GM18519 (cell line): ENCODE measurements at regions not wholly inside any gene's neighbourhood (a gene's known extent, or its start where the extent isn't known, plus 50 kb on each side); places are given as distances from the start of the nearest gene placed in this dataset.

ENCODE experiments used
- ATAC-seq: cut with Tn5 transposase; IDR thresholded peaks from one replicate; pipeline ENCODE4 v1.9.1; 2021; ENCODE audit warnings: mild to moderate bottlenecking, moderate library complexity; ENCODE audit not compliant: unreplicated experiment, low FRiP score

DNA sequence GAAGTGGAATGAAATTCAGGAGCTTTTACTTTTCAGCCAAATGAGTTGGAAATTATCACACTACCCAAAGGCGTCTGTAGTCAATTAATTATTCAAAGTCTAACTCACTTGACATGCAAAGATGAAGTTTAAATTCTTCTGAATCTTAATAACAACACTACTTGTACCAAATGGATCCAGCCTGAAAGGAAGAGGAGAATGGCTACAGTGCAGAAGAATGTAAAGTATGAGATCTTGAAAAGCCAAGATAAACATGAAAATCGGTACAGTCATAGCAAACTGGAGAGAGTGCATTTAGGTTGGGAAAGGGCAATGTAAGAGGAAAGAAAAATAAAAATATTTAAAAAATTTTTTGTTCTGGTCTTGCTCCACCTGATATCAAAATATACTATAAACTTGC is 195.5 kb downstream of the SIM1 start:
- no peak for ATAC-seq

- no peak for ATAC-seq
Observed at GRCh38 chr6:100268326-100268725, 196.4 kb downstream of the SIM1 start.

- no peak for ATAC-seq
Observed at GRCh38 chr6:100267721-100268123, 197.0 kb downstream of the SIM1 start.

DNA sequence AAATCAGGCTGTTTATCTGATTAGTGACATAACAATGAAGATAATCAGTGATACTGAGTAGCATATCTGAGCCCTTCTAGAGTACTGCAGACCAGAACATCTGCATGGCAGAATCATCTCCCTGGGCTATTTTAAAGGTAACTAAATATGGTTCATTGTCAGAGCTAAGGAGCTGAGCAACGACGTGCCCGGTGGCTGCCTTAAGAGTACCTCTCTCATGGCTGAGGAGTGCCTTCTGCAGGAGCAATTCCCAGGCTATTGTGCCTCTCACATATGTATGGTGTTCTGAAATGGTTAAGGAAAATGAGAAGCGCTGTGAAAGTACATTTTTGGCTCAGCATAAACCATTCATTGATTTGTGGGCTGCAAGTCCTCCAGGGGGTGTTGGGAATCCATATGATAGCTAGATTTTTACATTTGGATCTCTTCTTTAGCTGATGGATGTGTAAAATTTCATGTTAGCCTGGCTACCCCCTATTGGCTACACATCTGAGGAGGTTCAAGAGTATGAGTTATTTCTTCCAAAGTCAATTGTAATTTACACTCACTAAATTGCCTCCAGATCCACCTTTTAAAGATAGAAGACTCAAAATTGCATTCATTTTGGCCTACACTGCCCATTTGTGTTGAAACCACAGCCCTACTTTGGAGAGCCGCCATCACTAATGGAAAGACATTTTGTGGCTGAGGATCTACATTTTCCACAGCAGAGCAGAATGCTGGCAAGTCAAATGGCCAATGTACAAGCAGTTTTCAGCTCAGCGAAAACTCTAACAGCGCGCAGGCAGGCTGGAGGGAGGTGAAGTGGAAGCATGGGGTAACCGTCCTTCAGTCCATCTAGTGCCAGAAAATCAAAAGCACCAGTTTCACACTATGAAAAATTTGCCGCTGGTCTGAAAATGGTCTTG is 198.0 kb downstream of the SIM1 start:
- no peak for ATAC-seq

DNA sequence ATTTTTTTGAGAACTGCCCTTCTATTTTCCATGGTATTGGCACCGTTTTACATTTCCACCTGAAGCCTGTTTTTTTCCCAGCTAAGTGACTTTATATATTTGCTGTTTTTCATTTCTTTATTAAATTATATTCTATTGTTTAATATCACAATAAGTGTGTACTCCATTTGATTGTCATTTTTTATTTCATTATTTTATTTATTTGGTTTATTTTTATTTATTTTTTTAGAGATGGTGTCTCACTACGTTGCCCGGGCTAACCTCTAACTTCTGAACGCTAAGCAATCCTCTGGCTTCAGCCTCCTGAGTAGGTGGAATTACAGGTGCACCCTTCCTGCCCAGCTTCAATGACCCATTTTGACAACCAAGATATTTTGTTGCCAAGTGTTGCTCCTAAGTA is 202.6 kb downstream of the SIM1 start:
- ATAC-seq, result no peak

- no peak for ATAC-seq
Observed at GRCh38 chr6:100261486-100261885, 203.2 kb downstream of the SIM1 start.

DNA sequence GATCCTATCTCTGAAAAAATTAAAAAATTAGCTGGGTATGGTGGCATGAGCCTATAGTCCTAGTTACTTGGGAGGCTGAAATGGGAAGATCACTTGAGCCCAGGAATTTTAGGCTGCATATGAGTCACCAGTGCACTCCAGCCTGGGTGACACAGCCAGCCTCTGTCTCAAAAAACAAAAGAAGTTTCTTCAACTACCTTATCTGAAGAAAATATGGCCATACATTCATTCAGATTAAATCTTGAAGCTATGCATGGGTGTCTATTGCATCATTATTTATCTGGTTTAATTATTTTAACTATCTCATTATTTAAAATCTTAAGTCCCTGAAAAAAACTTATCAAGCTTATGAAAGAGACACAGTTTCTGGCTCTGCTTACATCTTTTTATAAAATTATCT is 204.1 kb downstream of the SIM1 start:
- no peak for ATAC-seq

DNA sequence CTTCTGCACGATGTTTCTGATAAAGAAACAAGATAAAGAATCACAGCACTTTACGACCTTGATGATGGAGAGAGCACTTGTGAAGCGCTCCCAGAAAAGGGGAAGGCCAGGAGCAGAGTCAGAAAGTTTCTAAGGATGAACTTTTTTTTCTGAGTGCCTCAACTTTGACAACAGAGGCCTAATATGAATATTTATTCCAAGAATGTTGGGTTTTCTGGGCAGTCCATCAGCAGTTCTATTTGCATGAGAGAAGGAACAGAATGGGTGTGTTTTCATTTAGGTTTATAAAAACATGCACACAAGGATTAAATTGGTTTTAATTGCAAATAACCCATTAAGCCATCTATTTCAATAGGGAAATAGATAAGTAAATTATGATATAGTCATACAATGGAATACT is 204.9 kb downstream of the SIM1 start:
- no peak for ATAC-seq

- no peak for ATAC-seq
Observed at GRCh38 chr6:100258752-100259151, 206.0 kb downstream of the SIM1 start.

DNA sequence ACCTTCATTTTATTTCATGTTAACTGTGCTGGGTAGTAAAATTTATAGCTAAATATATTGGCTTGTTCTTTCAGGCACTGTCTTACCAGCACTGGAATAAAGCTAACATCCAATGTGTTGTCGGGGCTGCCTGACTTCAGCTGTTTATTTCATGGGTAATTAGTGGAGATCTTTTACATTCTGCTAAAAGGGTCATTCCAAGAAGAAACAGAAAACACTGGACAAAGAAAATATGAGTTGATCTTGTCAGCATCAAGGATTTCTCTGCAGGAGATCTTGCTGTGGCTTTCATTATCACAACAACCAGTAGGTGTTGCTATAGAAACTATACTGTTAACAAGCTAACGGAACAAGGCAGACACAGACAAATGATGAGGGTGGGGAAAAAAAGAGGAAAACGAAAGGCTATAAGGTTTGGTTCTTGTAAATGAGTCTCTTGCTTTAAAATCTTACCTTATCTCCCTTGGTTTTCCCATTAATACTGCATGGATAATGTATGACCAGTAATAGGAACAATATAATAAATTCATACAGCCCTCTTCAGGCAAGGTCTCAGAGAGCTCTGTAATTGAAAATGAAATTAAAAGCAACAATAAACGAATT is 206.8 kb downstream of the SIM1 start:
- peak; percentile 92 for ATAC-seq

- no peak for ATAC-seq
Observed at GRCh38 chr6:100255701-100256100, 209.0 kb downstream of the SIM1 start.

DNA sequence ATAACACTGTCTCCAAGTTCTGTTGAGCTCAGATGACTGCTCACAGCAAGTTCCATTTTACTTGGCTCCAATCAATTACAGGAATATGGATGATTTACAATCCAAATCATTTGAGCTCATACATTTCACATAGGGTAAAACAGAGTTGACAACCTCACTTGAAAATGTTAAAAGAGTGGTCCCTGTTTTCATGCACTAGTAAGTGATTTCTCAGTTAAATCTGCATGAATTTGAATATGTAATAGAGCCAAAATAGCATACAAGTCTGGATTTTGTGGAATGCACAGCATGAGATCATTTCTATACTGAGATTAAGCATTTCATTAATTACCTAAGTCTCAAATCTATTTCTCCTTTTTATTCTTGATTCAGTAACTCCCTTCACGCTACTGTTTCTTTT is 217.6 kb downstream of the SIM1 start:
- no peak for ATAC-seq

- ATAC-seq, result no peak
Observed at GRCh38 chr6:100246206-100246605, 218.5 kb downstream of the SIM1 start.

- no peak for ATAC-seq
Observed at GRCh38 chr6:100240798-100241197, 223.9 kb downstream of the SIM1 start.

GRCh38 chr6:100237821-100238220 is 226.9 kb downstream of the SIM1 start:
- no peak for ATAC-seq

- no peak for ATAC-seq
Observed at GRCh38 chr6:100236389-100236788, 228.3 kb downstream of the SIM1 start.

DNA sequence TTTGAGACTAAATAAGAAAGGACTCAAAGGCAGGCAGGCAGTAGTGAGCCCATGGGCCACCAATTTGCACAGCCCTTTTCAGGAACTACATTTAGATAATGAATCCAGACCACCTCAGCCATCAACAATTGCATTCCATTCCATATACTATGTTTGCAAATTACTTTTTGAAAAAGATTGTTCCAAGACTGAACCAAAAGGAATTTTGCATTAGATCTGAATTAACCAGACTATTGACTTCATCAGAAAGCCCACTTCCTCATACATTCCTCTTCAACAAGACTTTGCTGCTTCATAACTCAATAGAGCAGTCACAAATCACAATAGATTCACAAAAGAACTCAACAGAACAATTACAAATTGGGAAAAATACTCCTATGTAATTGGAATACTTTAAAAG is 229.1 kb downstream of the SIM1 start:
- no peak for ATAC-seq

DNA sequence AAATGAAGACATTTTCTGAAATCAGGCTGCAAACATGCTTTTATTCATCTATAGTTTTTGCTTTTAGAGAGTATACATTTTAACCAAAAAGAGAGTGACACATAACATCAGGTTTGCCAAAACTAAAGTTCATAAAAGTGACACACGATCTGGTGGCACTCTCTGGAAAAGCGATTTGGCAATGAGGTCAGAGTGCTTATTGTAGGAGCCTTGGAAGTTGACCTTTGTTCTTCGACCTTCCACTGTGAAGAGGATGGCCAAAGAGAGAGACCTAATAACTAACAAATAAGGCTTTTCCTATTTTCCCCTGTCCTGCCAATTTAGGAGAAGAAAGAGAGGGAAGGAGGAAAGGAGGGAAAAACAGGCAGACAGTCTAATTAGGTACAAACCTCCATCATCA is 230.1 kb downstream of the SIM1 start:
- no peak for ATAC-seq

DNA sequence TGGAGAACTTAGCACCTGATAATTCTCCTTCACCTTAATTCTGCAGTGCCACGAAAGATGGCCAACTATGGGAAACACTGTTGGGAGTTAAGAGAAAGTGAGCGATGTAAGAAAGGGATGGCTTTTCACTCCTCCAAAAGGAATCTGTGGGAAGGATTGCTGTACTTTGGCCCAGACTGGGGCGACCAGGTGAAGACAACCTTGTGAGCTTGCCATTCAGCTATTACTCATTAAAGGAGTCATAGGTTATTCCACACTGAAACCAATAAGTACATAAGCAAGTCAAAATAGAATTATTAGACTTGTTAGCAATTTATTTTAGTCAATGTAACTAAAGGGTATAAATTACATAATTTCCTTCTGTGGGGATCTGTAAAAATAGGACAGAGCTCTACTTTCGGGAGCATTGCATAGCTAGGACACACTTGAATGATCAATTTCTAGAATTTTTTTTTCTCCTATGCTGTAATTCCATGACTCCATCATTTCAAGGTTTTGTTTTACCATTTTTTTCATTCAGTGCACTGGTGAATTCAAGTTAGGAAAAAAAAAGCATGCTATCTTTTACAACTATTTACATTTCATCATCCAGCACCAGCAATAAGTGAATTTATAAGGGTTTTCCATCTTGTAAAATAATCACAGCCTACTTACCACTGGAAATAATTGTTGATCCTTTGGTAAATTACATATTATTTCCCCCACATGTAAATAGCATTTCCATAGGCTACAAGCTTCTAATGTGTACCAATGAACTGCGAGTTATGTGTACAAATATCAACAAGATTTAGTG is 231.7 kb downstream of the SIM1 start:
- ATAC-seq, result no peak

DNA sequence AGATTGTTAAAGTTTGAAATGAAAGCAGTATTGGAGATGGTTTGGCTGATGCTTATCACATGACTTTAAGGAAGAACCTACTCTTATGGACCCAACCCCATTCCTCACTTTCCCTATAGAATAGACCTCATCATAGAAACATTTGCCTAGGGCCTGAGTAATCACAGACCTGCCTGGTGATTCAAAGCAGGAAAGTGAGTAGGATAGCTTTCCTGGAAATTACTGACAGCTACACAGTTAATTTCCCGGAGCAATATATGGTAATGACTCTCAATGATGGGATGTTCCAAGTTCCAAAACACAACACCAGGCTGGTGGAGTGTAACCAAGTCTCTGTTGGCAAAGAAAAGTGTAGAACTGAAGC is 233.8 kb downstream of the SIM1 start:
- ATAC-seq, result no peak
